Activated naive CD4-positive, alpha-beta T cell treated with anti-CD3 and anti-CD28 coated beads, Interleukin-2, amount 50 U/mL, for 24 hours (primary cell): ENCODE measurements at regions not wholly inside any gene's neighbourhood (a gene's known extent, or its start where the extent isn't known, plus 50 kb on each side); places are given as distances from the start of the nearest gene placed in this dataset.
A peak's percentile ranks its signal among the peaks of the same experiment; 100 is the strongest.
"Not testable (repeated sequence)": the region's sequence is repeated elsewhere in the genome, so short reads cannot be mapped to it uniquely, and the experiment has no call there.

ENCODE experiments used
- H3K27ac Mint-ChIP-seq: one replicate; pipeline ENCODE4 v1.8.0; 2021; ENCODE audit warnings: mild to moderate bottlenecking, mixed read lengths
- H3K27me3 Mint-ChIP-seq: one replicate; pipeline ENCODE4 v1.8.0; 2021; ENCODE audit warnings: mixed read lengths
- H3K36me3 Mint-ChIP-seq: one replicate; pipeline ENCODE4 v1.8.0; 2021; ENCODE audit warnings: mixed read lengths
- H3K4me1 Mint-ChIP-seq: one replicate; pipeline ENCODE4 v1.8.0; 2021; ENCODE audit warnings: mixed read lengths
- H3K4me3 Mint-ChIP-seq: one replicate; pipeline ENCODE4 v1.8.0; 2021; ENCODE audit warnings: mild to moderate bottlenecking, mixed read lengths
- H3K9me3 Mint-ChIP-seq: one replicate; pipeline ENCODE4 v1.8.0; 2021; ENCODE audit warnings: mixed read lengths

GRCh38 chr21:7743940-7744339 lies 2777.4 kb upstream of the TPTE start:
- not testable (repeated sequence) for H3K9me3 Mint-ChIP-seq, H3K4me3 Mint-ChIP-seq, H3K27ac Mint-ChIP-seq, H3K27me3 Mint-ChIP-seq, H3K36me3 Mint-ChIP-seq, H3K4me1 Mint-ChIP-seq

DNA sequence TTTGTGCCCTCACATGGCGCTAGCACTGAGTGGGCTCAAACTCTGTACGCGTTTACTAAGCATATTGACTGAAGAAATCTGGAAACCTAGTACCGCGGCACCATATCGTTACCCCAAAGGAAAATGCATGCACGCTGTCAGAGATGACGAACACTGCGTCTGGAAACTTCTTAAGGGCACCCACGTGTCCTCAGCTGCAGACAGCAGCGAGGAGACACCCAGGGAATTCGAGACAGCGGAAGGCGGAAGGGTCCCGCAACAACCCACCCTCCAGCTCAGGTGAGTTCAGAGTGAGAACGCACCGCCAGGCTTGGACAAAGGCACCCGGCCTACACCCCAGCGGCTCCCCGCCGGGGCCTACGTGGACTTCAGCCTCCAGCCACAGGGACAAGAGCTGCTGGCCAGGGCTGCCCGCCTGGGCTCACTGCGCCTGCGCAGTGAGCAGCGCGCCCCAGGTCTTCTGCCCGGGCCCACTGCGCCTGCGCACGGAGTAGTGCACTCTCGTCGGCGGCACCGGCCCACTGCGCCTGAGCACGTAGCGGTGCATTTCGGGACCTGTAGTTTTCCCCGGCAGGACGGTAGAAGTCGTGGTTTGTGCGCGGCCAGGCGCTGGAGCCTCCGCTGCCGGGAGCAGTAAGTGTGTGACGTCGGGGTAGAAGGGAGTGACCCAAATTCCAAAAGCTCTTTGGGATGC lies 2776.8 kb upstream of the TPTE start:
- H3K4me3 Mint-ChIP-seq, H3K9me3 Mint-ChIP-seq, H3K27ac Mint-ChIP-seq, H3K36me3 Mint-ChIP-seq, H3K4me1 Mint-ChIP-seq, H3K27me3 Mint-ChIP-seq: not testable (repeated sequence)

DNA sequence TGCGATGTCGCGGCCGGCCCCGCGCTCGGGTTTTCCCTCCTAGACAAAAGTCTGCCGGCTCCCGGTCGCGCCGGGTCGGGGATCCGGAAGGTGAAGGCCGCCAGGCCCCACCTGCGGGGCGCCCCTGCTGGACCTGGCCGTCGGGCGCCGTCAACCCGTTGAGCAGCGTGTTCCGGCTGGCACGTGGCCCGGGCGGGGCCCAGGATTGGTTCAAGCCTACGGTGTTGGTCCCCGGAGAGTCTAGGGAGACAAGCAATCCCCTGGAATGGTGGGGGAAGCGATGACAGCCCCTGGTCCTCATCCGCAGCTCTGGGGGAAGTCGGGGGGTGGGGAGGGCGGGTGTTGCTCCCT lies 2776.3 kb upstream of the TPTE start:
- H3K27ac Mint-ChIP-seq, H3K4me1 Mint-ChIP-seq, H3K4me3 Mint-ChIP-seq, H3K9me3 Mint-ChIP-seq, H3K27me3 Mint-ChIP-seq, H3K36me3 Mint-ChIP-seq: not testable (repeated sequence)

- not testable (repeated sequence) for H3K4me1 Mint-ChIP-seq, H3K9me3 Mint-ChIP-seq, H3K4me3 Mint-ChIP-seq, H3K27ac Mint-ChIP-seq, H3K27me3 Mint-ChIP-seq, H3K36me3 Mint-ChIP-seq
These were observed 2773.4 kb upstream of the TPTE start for GRCh38 chr21:7747964-7748363.

DNA sequence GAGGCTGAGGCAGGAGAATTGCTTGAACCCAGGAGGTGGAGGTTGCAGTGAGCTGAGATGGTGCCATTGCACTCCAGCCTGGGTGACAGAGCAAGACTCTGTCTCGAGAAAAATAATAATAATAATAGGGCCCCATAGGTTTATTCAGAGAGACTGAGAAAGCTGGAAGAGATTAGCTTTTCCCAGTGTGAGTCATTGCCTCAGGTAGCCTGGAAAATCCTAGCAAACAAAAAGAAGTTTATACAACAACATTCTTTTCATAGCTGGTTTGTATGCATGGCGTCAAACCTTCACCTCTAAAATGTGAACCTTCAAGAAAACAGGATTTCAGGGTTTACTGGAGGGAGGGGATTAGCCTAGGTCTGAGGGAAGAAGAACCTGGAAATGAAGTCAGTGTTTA lies 2768.8 kb upstream of the TPTE start:
- not testable (repeated sequence) for H3K9me3 Mint-ChIP-seq, H3K27ac Mint-ChIP-seq, H3K27me3 Mint-ChIP-seq, H3K36me3 Mint-ChIP-seq, H3K4me3 Mint-ChIP-seq, H3K4me1 Mint-ChIP-seq

GRCh38 chr21:7753380-7753877 lies 2768.0 kb upstream of the TPTE start:
- not testable (repeated sequence) for H3K4me3 Mint-ChIP-seq, H3K36me3 Mint-ChIP-seq, H3K9me3 Mint-ChIP-seq, H3K27ac Mint-ChIP-seq, H3K4me1 Mint-ChIP-seq, H3K27me3 Mint-ChIP-seq

- not testable (repeated sequence) for H3K4me1 Mint-ChIP-seq, H3K27me3 Mint-ChIP-seq, H3K36me3 Mint-ChIP-seq, H3K9me3 Mint-ChIP-seq, H3K4me3 Mint-ChIP-seq, H3K27ac Mint-ChIP-seq
These were observed 2751.4 kb upstream of the TPTE start for GRCh38 chr21:7769985-7770384.

DNA sequence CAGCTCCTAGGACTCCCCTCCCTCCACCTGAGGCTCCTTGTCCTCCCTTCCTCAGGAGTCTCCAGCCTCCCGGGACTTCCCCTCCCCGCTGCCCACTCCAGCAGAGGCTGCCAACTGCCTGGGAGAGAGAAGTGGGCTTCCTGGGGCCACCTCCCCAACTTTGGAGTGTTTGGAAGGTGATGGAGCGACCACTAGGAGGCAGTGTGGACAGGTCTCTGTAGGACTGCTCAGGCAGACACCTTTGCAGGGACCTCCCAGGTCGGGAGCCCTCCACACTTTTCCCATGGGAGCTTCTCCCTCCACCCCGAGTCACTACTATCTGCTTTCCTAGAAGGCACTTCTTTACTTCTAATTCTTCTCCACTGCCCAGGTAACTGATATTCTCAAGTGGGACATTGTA lies 2747.2 kb upstream of the TPTE start:
- not testable (repeated sequence) for H3K27ac Mint-ChIP-seq, H3K4me1 Mint-ChIP-seq, H3K36me3 Mint-ChIP-seq, H3K27me3 Mint-ChIP-seq, H3K4me3 Mint-ChIP-seq, H3K9me3 Mint-ChIP-seq

DNA sequence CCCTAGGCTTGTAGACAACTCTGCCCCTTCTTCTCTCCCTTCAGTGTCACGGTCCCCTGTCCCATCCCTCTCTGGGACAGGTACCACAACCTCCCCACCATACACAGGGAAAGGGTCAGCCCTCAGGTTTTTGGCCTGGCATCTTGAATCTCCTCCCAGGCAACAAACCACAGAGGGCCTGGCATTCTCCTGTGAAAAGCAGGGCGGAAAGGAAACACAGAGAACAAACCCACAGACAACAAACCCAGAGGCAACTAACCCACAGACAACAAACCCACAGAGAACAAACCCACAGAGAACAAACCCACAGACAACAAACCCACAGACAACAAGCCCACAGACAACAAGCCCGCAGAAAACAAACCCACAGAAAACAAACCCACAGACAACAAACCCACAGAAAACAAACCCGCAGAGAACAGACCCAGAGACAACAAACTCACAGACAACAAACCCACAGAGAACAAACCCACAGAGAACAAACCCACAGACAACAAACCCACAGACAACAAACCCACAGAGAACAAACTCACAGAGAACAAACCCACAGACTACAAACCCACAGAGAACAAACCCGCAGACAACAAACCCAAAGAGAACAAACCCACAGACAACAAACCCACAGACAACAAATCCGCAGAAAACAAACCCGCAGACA lies 2745.9 kb upstream of the TPTE start:
- not testable (repeated sequence) for H3K9me3 Mint-ChIP-seq, H3K36me3 Mint-ChIP-seq, H3K4me1 Mint-ChIP-seq, H3K27me3 Mint-ChIP-seq
- Mint-ChIP-seq H3K4me3 (peak overlapping the region; percentile 36), H3K27ac (peak overlapping the region; percentile 81)

- not testable (repeated sequence) for H3K4me1 Mint-ChIP-seq, H3K9me3 Mint-ChIP-seq, H3K36me3 Mint-ChIP-seq, H3K27me3 Mint-ChIP-seq, H3K4me3 Mint-ChIP-seq
- peak overlapping the region; percentile 81 for H3K27ac Mint-ChIP-seq
These were observed 2745.3 kb upstream of the TPTE start for GRCh38 chr21:7776035-7776434.

DNA sequence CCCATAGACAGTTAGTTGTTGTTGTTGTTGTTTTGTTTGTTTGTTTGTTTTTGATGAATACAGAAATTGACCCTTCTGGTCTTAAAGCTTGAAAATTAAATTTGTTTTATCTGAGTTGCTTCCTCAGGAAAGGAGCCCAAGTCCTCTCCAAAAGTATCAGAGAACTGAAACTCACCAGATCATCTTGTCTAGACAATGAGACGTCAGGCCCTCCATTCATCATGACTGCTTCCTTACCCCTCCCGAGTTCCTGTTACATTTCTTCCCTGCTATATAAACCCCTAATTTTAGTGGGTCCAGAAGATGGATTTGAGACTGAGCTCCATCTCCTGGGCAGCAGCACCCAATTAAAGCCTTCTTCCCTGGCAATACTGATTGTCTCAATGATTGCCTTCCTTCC lies 2744.8 kb upstream of the TPTE start:
- H3K4me3 Mint-ChIP-seq, H3K4me1 Mint-ChIP-seq, H3K27ac Mint-ChIP-seq, H3K36me3 Mint-ChIP-seq, H3K27me3 Mint-ChIP-seq, H3K9me3 Mint-ChIP-seq: not testable (repeated sequence)

GRCh38 chr21:7777289-7777688 lies 2744.1 kb upstream of the TPTE start:
- not testable (repeated sequence) for H3K36me3 Mint-ChIP-seq, H3K27me3 Mint-ChIP-seq, H3K4me3 Mint-ChIP-seq, H3K9me3 Mint-ChIP-seq, H3K4me1 Mint-ChIP-seq, H3K27ac Mint-ChIP-seq

DNA sequence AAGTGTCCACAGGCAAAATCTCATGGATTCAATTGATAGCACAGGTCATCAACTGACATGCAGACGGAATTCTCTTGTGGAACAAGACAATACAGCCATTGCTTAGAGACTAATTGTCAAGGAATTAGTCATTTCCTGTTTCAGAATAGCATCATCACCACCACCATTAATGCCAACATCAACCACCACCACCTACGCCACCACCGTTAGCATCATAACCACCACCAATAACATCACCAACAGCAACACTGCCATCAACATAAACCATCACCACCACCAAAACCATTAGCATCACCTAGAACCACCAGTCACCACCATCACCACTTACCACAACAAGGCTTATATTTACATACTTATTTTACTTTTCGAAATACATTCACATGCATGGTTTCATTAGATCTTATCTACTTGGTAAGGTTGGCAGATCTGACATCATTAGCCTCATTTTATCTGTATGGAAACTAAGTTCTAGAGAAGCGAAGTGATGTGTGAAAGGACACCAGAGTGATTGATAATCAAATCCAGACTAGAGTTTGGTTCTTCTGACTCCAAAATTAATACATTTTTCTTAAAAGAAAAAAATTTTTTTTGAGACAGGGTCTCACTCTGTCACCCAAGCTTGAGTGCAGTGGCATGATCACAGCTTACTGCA lies 2733.8 kb upstream of the TPTE start:
- not testable (repeated sequence) for H3K27me3 Mint-ChIP-seq, H3K27ac Mint-ChIP-seq, H3K4me3 Mint-ChIP-seq, H3K4me1 Mint-ChIP-seq, H3K36me3 Mint-ChIP-seq, H3K9me3 Mint-ChIP-seq

DNA sequence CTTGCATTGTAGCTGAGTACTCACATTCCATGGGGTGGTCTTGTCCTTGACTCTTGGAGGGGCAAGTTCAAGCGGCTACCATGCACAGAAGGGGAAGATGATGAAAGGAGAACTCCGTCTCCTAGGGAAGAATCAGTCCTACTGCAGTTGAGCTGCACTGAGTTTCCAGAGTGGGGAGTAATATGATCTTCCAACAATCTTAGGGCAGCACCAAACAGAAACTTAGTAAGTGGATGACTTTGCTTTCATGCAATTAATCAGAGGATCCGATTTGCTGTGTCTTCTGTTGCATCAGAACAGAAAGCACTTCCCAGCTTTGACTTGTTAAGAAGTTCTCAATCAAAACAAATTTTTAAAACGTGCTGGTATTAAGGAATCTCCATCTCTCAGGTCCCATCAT lies 2727.6 kb upstream of the TPTE start:
- not testable (repeated sequence) for H3K4me3 Mint-ChIP-seq, H3K27ac Mint-ChIP-seq, H3K36me3 Mint-ChIP-seq, H3K9me3 Mint-ChIP-seq, H3K4me1 Mint-ChIP-seq, H3K27me3 Mint-ChIP-seq

GRCh38 chr21:7797328-7797727 lies 2724.1 kb upstream of the TPTE start:
- not testable (repeated sequence) for H3K4me3 Mint-ChIP-seq, H3K27me3 Mint-ChIP-seq, H3K27ac Mint-ChIP-seq, H3K4me1 Mint-ChIP-seq, H3K9me3 Mint-ChIP-seq, H3K36me3 Mint-ChIP-seq

GRCh38 chr21:7798446-7798845 lies 2722.9 kb upstream of the TPTE start:
- H3K27me3 Mint-ChIP-seq, H3K4me1 Mint-ChIP-seq, H3K27ac Mint-ChIP-seq, H3K36me3 Mint-ChIP-seq, H3K9me3 Mint-ChIP-seq, H3K4me3 Mint-ChIP-seq: not testable (repeated sequence)

- not testable (repeated sequence) for H3K4me1 Mint-ChIP-seq, H3K27ac Mint-ChIP-seq, H3K9me3 Mint-ChIP-seq, H3K36me3 Mint-ChIP-seq, H3K27me3 Mint-ChIP-seq, H3K4me3 Mint-ChIP-seq
These were observed 2721.7 kb upstream of the TPTE start for GRCh38 chr21:7799697-7800096.
